Nephron progenitor cell (in vitro differentiated cells): ENCODE measurements at regions not wholly inside any gene's neighbourhood (a gene's known extent, or its start where the extent isn't known, plus 50 kb on each side); places are given as distances from the start of the nearest gene placed in this dataset.

Experiments
- DNase-seq: peaks from one replicate; pipeline ENCODE4 v3.0.0; 2021
- H3K27ac Mint-ChIP-seq: 2 replicates; pipeline ENCODE4 v1.8.0; 2021; ENCODE audit warnings: mild to moderate bottlenecking, moderate library complexity, mixed read lengths
- H3K27me3 Mint-ChIP-seq: 2 replicates; pipeline ENCODE4 v1.8.0; 2021; ENCODE audit warnings: mild to moderate bottlenecking, low read depth, mixed read lengths; ENCODE audit not compliant: poor library complexity
- H3K36me3 Mint-ChIP-seq: 2 replicates; pipeline ENCODE4 v1.8.0; 2021; ENCODE audit warnings: low read depth, mixed read lengths
- H3K4me1 Mint-ChIP-seq: 2 replicates; pipeline ENCODE4 v1.8.0; 2021; ENCODE audit warnings: mixed read lengths
- H3K4me3 Mint-ChIP-seq: 2 replicates; pipeline ENCODE4 v1.8.0; 2021; ENCODE audit warnings: mild to moderate bottlenecking, moderate library complexity, mixed read lengths
- H3K9me3 Mint-ChIP-seq: 2 replicates; pipeline ENCODE4 v1.8.0; 2021; ENCODE audit warnings: mild to moderate bottlenecking, moderate library complexity, mixed read lengths
- TF ChIP-seq, protein P1 (sequence below): fragments of 200-600 bp; sonication (generic); IDR thresholded peaks from 2 replicates; pipeline ENCODE4 v1.5.0; 2021; ENCODE audit warnings: antibody characterized with exemption

DNA sequence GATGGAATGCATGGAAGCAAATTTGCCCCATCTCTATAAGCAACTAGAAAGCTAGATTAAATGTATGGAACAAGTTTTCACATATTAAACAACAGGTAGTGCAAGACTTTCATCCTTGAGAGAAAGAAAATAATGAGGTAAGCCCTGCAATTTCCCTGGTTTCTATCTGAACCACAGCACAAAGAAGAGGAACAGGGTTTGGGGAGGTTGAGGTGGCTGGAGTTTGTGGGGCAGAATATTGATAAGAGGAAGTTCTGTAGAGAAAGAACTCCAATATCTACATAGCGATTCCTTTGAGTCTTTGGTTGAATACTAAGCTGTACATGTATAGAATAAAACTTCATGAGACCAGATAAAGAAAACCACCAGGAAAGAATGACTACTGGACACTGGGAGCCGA is 96.3 kb upstream of the CCND2 start:
- Mint-ChIP-seq H3K4me3 (no peak overlapping the region), H3K36me3 (no peaks in the 10 kb centered on the region), H3K27me3 (peaks cover 3% of the 10 kb centered on the region), H3K4me1 (no peaks in the 10 kb centered on the region), H3K27ac (peak overlapping the region; percentile 64), H3K9me3 (peaks cover 8% of the 10 kb centered on the region)
- TF ChIP-seq, protein P1, sequence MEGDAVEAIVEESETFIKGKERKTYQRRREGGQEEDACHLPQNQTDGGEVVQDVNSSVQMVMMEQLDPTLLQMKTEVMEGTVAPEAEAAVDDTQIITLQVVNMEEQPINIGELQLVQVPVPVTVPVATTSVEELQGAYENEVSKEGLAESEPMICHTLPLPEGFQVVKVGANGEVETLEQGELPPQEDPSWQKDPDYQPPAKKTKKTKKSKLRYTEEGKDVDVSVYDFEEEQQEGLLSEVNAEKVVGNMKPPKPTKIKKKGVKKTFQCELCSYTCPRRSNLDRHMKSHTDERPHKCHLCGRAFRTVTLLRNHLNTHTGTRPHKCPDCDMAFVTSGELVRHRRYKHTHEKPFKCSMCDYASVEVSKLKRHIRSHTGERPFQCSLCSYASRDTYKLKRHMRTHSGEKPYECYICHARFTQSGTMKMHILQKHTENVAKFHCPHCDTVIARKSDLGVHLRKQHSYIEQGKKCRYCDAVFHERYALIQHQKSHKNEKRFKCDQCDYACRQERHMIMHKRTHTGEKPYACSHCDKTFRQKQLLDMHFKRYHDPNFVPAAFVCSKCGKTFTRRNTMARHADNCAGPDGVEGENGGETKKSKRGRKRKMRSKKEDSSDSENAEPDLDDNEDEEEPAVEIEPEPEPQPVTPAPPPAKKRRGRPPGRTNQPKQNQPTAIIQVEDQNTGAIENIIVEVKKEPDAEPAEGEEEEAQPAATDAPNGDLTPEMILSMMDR = no peak
- no peak for DNase-seq

DNA sequence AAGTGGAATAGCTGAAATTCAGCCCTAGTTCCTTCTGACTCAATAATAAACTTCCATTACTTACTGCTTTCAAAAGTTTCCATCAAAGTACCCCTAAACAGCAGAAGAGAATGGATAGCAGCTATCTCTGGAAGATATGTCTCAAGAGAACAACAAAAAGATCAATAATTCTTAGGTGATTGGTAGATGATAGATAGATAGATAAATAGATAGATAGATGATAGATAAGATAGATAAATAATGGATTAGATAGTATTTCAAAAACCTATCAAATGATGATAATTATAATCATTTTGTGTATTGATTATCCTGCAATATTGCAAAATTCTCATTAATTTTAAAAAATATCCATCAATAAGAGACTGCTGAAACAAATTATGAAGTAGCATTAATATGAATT is 97.4 kb upstream of the CCND2 start:
- H3K36me3 Mint-ChIP-seq = no peaks in the 10 kb centered on the region
- H3K27me3 Mint-ChIP-seq = peaks cover 3% of the 10 kb centered on the region
- no peak overlapping the region for H3K27ac Mint-ChIP-seq
- DNase-seq = no peak
- TF ChIP-seq, protein P1 = no peak
- H3K4me3 Mint-ChIP-seq = no peak overlapping the region
- H3K4me1 Mint-ChIP-seq = no peaks in the 10 kb centered on the region
- H3K9me3 Mint-ChIP-seq = peaks cover 6% of the 10 kb centered on the region

DNA sequence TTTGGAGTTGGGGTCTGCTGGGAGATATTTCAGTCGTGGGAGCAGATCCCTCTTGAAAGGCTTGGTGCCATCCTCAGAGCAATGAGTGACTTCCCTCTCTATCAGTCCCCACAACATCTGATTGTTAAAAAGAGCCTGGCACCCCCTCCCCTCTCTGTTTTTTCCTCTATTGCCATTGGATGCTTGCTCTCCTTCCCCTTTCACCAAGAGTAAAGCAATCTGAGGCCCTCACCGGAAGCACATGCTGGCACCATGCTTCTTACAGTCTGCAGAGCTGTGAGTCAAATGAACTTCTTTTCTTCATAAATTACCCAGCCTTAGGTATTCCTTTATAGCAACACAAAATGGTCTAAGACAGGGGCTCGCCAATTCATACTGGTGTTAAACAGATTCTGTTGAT is 99.1 kb upstream of the CCND2 start:
- Mint-ChIP-seq H3K27me3 (peaks cover 3% of the 10 kb centered on the region), H3K27ac (no peak overlapping the region), H3K4me1 (peaks cover 6% of the 10 kb centered on the region), H3K4me3 (no peak overlapping the region), H3K36me3 (no peaks in the 10 kb centered on the region), H3K9me3 (no peaks in the 10 kb centered on the region)
- TF ChIP-seq, protein P1 = no peak
- DNase-seq = no peak

DNA sequence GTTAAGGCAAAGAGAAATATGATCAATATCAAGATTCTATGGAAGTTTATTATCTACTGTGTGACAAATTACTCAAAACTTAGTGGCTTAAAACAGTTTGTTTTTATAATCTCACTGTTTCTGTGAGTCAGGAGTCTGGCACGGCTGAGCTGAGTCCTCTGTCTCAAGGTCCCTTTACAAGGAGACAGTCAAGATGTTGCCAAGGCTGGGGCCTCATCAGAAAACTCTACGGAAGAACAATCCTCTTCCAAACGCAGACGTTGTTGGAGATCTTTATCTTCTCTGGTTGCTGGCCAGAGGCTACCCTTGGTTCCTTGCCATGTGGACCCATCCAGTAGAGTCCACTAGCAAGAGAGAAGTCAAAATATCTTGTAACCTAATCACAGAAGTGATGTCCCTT is 100.6 kb upstream of the CCND2 start:
- H3K4me3 Mint-ChIP-seq = no peak overlapping the region
- H3K27ac Mint-ChIP-seq = no peak overlapping the region
- H3K4me1 Mint-ChIP-seq = peaks cover 17% of the 10 kb centered on the region
- H3K9me3 Mint-ChIP-seq = no peaks in the 10 kb centered on the region
- peaks cover 3% of the 10 kb centered on the region for H3K27me3 Mint-ChIP-seq
- TF ChIP-seq, protein P1 = no peak
- H3K36me3 Mint-ChIP-seq = no peaks in the 10 kb centered on the region
- no peak for DNase-seq

DNA sequence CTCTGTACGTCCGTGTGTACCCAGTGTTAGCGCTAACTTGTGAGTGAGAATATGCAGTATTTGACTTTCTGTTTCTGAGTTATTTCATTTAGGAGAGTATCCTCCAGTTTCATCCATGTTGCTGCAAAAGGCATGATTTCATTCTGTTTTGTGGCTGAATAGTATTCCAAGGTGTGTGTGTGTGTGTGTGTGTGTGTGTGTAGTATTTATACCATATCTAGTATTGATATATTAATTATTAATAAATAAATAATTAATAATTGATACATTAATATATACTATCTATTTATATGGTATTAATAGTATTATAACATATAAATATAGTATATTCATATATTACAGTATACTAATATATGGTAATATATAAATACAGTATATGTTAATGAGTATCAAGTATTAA is 101.8 kb upstream of the CCND2 start:
- Mint-ChIP-seq H3K9me3 (no peaks in the 10 kb centered on the region), H3K36me3 (no peaks in the 10 kb centered on the region), H3K27ac (no peak overlapping the region), H3K4me3 (no peak overlapping the region), H3K4me1 (peaks cover 27% of the 10 kb centered on the region), H3K27me3 (no peaks in the 10 kb centered on the region)
- DNase-seq = no peak
- TF ChIP-seq, protein P1 = no peak

DNA sequence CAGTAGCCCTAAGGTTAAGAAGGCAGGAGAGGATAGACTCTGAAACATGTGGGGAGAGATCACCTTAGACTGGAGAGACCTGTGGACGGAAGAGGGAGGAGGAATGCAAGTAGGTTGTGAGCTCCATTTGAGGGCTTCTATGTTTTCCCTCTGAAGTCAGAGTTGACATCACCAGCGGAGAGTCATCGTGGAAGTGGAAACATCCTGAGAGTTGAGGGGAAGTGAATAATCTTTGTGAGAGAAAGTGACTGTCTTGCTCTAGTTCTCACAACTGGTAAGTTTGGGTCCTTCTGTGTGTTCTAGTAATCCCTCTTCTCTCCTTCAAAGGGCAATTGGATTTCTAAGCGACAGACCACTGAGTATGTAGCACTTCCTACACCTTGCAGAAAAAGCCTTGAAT is 103.6 kb upstream of the CCND2 start:
- Mint-ChIP-seq H3K9me3 (no peaks in the 10 kb centered on the region), H3K4me3 (no peak overlapping the region), H3K36me3 (no peaks in the 10 kb centered on the region), H3K27ac (no peak overlapping the region), H3K27me3 (no peaks in the 10 kb centered on the region), H3K4me1 (peaks cover 40% of the 10 kb centered on the region)
- TF ChIP-seq, protein P1 = no peak
- DNase-seq = no peak
